Activated naive CD4-positive, alpha-beta T cell treated with anti-CD3 and anti-CD28 coated beads for 36 hours (primary cell): ENCODE measurements at regions not wholly inside any gene's neighbourhood (a gene's known extent, or its start where the extent isn't known, plus 50 kb on each side); places are given as distances from the start of the nearest gene placed in this dataset.
"Not testable (repeated sequence)": the region's sequence is repeated elsewhere in the genome, so short reads cannot be mapped to it uniquely, and the experiment has no call there.

Source experiments
- CTCF ChIA-PET: fragments of 350-600 bp; sonication (Branson Sonifier 250); formaldehyde crosslinking; loops from one replicate; lab custom pipeline; 2021; ENCODE audit warnings: antibody characterized with exemption; lab: Charles Lee
- DNase-seq: peaks from one replicate; pipeline ENCODE4 v3.0.0-alpha.2; 2020
- H3K27ac Mint-ChIP-seq: one replicate; pipeline ENCODE4 v1.8.0; 2021; ENCODE audit warnings: mild to moderate bottlenecking, mixed read lengths
- H3K27me3 Mint-ChIP-seq: one replicate; pipeline ENCODE4 v1.8.0; 2021; ENCODE audit warnings: low read depth, mixed read lengths
- H3K36me3 Mint-ChIP-seq: one replicate; pipeline ENCODE4 v1.8.0; 2021; ENCODE audit warnings: low read depth, mixed read lengths
- H3K4me1 Mint-ChIP-seq: one replicate; pipeline ENCODE4 v1.8.0; 2021; ENCODE audit warnings: low read depth, mixed read lengths
- H3K4me3 Mint-ChIP-seq: one replicate; pipeline ENCODE4 v1.8.0; 2021; ENCODE audit warnings: mild to moderate bottlenecking, moderate library complexity, mixed read lengths
- H3K9me3 Mint-ChIP-seq: one replicate; pipeline ENCODE4 v1.8.0; 2021; ENCODE audit warnings: mixed read lengths
- intact Hi-C: fragments of 100-400 bp; cut with micrococcal nuclease; formaldehyde crosslinking; loops from one replicate; pipeline ENCODE4 v1.15.1; 2023

DNA sequence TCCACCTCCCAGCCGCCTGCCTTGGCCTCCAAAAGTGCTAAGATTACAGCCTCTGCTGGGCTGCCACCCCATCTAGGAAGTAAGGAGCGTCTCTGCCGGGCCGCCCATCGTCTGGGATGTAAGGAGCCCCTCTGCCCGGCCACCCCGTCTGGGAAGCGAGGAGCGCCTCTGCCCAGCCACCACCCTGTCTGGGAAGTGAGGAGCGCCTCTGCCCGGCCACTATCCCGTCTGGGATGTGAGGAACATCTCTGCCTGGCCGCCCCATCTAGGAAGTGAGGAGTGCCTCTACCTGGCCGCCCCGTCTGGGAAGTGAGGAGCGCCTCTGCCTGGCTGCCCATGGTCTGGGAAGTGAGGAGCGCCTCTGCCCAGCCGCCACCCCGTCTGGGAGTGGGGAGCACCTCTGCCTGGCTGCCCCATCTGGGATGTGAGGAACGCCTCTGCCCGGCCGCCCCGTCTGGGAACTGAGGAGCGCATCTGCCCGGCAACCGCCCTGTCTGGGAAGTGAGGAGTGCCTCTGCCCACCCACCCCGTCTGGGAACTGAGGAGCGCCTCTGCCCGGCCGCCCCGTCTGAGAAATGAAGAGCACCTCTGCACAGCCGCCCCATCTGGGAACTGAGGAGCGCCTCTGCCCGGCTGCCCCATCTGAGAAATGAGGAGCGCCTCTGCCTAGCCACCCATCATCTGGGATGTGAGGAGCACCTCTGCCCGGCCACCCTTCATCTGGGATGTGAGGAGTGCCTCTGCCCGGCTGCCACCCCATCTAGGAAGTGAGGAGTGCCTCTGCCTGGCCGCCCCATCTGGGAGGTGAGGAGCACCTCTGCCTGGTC, 137.8 kb upstream of the PALMD start:
- H3K27ac Mint-ChIP-seq = no peak overlapping the region
- H3K36me3 Mint-ChIP-seq = no peaks in the 10 kb centered on the region
- intact Hi-C loops = no loop called here
- H3K9me3 Mint-ChIP-seq = peaks cover 3% of the 10 kb centered on the region
- no peak for DNase-seq
- H3K27me3 Mint-ChIP-seq = no peaks in the 10 kb centered on the region
- CTCF ChIA-PET = no interaction called here
- no peak overlapping the region for H3K4me3 Mint-ChIP-seq
- H3K4me1 Mint-ChIP-seq = no peaks in the 10 kb centered on the region

DNA sequence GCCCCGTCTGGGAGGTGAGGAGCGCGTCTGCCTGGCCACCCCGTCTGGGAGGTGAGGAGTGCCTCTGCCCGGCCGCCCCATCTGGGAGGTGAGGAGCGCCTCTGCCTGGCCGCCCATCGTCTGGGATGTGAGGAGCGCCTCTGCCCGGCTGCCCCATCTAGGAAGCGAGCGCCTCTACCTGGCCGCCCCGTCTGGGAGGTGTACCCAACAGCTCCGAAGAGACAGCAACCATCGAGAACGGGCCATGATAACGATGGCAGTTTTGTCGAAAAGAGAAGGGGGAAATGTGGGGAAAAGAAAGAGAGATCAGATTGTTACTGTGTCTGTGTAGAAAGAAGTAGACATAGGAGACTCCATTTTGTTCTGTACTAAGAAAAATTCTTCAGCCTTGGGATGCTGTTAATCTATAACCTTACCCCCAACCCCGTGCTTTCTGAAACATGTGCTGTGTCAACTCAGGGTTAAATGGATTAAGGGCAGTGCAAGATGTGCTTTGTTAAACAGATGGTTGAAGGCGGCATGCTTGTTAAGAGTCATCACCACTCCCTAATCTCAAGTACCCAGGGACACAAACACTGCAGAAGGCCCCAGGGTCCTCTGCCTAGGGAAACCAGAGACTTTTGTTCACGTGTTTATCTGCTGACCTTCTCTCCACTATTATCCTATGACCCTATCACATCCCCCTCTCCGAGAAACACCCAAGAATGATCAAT, 137.0 kb upstream of the PALMD start:
- H3K36me3 Mint-ChIP-seq, CTCF ChIA-PET, H3K9me3 Mint-ChIP-seq, DNase-seq, H3K4me1 Mint-ChIP-seq, H3K27ac Mint-ChIP-seq, H3K27me3 Mint-ChIP-seq, H3K4me3 Mint-ChIP-seq, intact Hi-C loops: not testable (repeated sequence)

DNA sequence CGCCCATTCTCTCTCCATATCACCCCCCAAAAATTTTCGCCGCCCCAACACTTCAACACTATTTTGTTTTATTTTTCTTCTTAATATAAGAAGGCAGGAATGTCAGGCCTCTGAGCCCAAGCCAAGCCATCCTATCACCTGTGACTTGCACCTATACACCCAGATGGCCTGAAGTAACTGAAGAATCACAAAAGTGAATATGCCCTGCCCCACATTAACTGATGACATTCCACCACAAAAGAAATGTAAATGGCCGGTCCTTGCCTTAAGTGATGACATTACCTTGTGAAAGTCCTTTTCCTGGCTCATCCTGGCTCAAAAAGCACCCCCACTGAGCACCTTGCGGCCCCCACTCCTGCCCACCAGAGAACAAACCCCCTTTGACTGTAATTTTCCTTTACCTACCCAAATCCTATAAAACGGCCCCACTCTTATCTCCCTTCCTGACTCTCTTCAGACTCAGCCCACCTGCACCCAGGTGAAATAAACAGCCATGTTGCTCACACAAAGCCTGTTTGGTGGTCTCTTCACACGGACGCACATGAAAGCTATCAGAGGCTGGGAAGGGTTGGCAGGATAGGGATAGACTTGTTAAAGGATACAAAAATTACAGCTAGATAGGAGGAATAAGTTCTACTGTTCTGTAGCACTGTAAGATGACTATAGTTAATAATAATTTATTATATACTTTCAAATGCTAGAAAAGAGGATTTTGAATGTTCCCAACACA, 130.9 kb upstream of the PALMD start:
- DNase-seq, H3K27me3 Mint-ChIP-seq, H3K4me3 Mint-ChIP-seq, H3K27ac Mint-ChIP-seq, intact Hi-C loops, H3K4me1 Mint-ChIP-seq, CTCF ChIA-PET, H3K36me3 Mint-ChIP-seq, H3K9me3 Mint-ChIP-seq: not testable (repeated sequence)

DNA sequence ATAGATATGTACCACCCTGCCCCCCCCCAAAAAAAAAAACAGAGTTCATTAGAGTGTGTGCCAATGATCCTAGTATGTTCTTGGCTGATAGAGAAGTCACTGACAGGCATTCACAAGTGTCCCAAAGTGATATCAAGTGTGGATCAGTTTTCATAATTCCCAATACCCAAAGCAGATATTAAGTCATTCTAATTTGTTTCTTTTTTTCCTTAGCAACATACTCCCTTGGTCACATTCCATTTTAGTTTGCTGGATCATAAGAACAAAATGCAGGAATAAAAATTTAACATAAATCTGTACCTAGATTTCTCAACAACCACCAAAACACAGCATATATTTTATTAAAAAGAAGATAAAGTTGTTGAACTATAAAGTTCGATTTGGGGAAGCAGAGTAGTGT, 129.8 kb upstream of the PALMD start:
- no peaks in the 10 kb centered on the region for H3K27me3 Mint-ChIP-seq
- no peaks in the 10 kb centered on the region for H3K4me1 Mint-ChIP-seq
- H3K36me3 Mint-ChIP-seq = no peaks in the 10 kb centered on the region
- DNase-seq = no peak
- CTCF ChIA-PET = no interaction called here
- intact Hi-C loops = no loop called here
- H3K27ac Mint-ChIP-seq = no peak overlapping the region
- H3K9me3 Mint-ChIP-seq = no peaks in the 10 kb centered on the region
- no peak overlapping the region for H3K4me3 Mint-ChIP-seq

DNA sequence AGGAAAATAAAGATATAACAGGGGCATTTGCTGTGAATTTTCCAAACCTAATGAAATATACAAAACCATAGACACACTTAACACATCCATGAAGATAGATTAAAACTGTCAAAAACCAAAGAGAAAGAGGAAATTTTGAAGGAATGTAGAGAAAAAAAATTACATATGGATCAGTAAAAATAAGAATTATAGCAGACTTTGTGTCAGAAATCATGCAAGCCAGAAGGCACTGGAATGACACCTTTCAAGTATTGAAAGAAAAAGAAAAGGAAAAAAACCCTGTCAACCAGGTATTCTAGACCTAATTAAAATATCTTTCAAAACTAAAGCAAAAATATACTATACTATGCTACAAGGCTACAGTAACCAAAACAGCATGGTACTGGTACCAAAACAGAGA, 125.8 kb upstream of the PALMD start:
- H3K27me3 Mint-ChIP-seq = peaks cover 3% of the 10 kb centered on the region
- intact Hi-C loops = no loop called here
- no peak for DNase-seq
- H3K4me3 Mint-ChIP-seq = no peak overlapping the region
- no peak overlapping the region for H3K27ac Mint-ChIP-seq
- CTCF ChIA-PET = no interaction called here
- no peaks in the 10 kb centered on the region for H3K4me1 Mint-ChIP-seq
- H3K36me3 Mint-ChIP-seq = no peaks in the 10 kb centered on the region
- H3K9me3 Mint-ChIP-seq = peaks cover 2% of the 10 kb centered on the region

DNA sequence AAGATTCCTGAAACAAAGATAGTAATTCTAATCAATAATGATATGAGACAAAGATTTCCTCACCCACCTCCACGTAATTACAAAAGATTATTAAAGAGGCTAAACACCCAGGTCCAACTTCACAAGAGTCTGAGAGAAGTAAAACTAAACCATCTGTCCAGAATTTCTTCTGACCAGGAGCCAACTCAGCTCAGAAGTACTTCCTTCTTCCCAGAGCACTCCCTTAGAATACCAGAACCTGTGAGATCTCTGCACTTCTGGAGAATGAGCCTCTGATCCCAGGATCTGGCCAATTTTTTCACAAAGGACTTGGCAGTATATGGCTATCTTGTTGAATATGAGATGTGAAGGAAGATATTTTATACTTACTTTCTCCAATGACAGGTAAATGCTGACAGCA, 120.6 kb upstream of the PALMD start:
- Mint-ChIP-seq H3K27me3 (peaks cover 7% of the 10 kb centered on the region), H3K36me3 (no peaks in the 10 kb centered on the region), H3K4me3 (no peak overlapping the region), H3K4me1 (no peaks in the 10 kb centered on the region), H3K27ac (no peak overlapping the region), H3K9me3 (peaks cover 2% of the 10 kb centered on the region)
- DNase-seq = no peak
- intact Hi-C loops = loop anchor here (5.0 kb wide), 1 partner anchor 343 kb away; no protein-coding TSS in a partner anchor
- CTCF ChIA-PET = interaction anchor here (0.8 kb wide), 1 partner anchor 160 kb away, joined by 4 read pairs; no protein-coding TSS in a partner anchor

DNA sequence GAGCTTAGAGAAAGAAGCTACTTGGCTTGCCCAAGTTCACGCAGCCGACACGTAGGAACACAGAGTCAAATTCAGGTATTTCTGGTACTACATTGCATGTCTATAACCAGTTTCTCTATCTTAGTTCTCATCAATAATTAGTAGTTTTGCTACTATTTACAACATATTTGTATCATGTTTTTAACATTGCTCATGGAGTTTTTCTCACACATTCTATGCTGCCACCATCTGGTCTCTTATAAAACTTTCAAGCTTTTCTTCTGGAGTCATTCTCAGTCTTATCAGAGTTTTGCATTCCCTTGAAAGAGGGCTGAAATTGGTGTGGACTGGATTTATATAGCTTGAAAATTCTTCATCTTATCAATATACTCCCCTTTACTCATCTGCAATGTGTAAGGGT, 118.8 kb upstream of the PALMD start:
- no peak for DNase-seq
- intact Hi-C loops = loop anchor here (5.0 kb wide), 1 partner anchor 345 kb away; no protein-coding TSS in a partner anchor
- H3K9me3 Mint-ChIP-seq = no peaks in the 10 kb centered on the region
- peaks cover 7% of the 10 kb centered on the region for H3K27me3 Mint-ChIP-seq
- H3K36me3 Mint-ChIP-seq = no peaks in the 10 kb centered on the region
- H3K27ac Mint-ChIP-seq = no peak overlapping the region
- CTCF ChIA-PET = no interaction called here
- no peak overlapping the region for H3K4me3 Mint-ChIP-seq
- no peaks in the 10 kb centered on the region for H3K4me1 Mint-ChIP-seq

DNA sequence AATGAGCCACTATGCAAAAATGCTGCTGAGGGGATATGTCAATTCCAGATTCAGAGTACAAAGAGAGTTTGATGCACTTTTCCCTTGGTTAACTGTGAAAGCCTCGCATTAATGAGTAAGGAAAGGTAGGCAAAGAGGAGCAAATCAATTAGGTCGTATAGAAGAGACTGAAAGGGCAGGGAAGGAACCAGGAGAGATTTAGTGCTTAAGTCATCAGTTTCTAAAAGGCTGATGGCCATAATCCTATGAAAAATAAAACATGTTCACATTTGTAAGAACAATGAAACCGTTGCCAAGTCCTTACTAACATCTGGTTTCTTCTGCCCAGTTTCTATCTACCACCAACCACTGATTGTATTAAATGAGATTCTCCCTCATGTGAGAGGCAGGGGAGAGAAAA, 118.4 kb upstream of the PALMD start:
- CTCF ChIA-PET = no interaction called here
- DNase-seq = no peak

DNA sequence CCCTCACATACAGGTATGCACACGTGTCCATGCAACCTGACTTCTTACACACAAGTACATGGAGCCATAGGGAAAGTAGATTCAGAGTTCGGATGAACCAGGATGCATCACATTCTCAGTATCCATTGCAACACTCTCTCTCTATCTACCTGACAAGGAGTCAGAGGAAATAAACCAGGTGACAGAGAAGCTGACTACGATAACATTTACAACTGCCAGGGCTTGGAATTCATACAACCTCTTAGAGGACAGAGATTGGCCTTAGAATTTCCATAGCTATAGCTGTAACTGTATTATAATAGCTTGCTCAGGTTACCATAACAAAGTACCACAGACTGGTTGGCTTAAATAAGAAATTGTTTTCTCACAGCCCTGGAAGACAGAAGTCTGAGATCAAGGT, 116.9 kb upstream of the PALMD start:
- CTCF ChIA-PET = no interaction called here
- intact Hi-C loops = loop anchor here (5.0 kb wide), 1 partner anchor 347 kb away; no protein-coding TSS in a partner anchor
- H3K4me1 Mint-ChIP-seq = no peaks in the 10 kb centered on the region
- H3K9me3 Mint-ChIP-seq = no peaks in the 10 kb centered on the region
- no peak for DNase-seq
- H3K36me3 Mint-ChIP-seq = no peaks in the 10 kb centered on the region
- H3K27me3 Mint-ChIP-seq = peaks cover 10% of the 10 kb centered on the region
- no peak overlapping the region for H3K27ac Mint-ChIP-seq
- no peak overlapping the region for H3K4me3 Mint-ChIP-seq

More for the DNA sequence above, 118.4 kb upstream of the PALMD start:
- H3K4me1 Mint-ChIP-seq = no peaks in the 10 kb centered on the region
- no peak overlapping the region for H3K27ac Mint-ChIP-seq
- intact Hi-C loops = loop anchor here (5.0 kb wide), 1 partner anchor 345 kb away; no protein-coding TSS in a partner anchor
- peaks cover 7% of the 10 kb centered on the region for H3K27me3 Mint-ChIP-seq
- no peaks in the 10 kb centered on the region for H3K9me3 Mint-ChIP-seq
- H3K36me3 Mint-ChIP-seq = no peaks in the 10 kb centered on the region
- H3K4me3 Mint-ChIP-seq = no peak overlapping the region

DNA sequence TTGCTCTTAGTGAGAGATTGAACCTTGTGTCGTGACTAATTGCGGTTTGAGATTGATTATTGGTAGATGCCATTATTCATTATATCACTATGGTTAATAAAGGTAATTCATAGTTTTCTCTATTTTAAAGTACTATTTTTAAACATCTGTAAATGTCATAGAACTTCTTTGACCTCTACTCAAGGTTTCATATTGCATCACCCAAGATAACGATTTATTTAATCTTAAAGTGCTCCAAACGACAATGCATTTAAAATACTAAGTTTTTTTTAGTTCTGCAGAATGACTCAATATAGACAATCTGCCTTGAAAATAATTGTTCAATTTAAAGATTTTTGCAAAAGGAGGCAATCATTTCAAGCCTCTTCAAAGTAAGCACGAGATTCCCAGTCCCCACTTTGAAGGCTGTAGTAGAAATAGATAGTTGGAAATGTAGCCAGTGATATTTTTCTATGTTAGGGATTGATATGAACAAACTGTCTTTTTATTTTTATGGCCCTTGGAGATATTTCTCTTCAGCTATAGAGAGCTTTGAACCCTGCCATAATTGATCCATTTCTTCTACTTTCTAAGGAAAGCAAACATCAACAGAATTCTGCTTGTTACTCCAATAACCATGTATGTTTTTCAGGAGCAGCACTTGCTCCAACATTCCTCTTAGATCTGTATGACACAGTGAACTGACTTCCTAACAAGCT, 114.2 kb upstream of the PALMD start:
- H3K4me1 Mint-ChIP-seq = no peaks in the 10 kb centered on the region
- CTCF ChIA-PET = no interaction called here
- no peak overlapping the region for H3K27ac Mint-ChIP-seq
- DNase-seq = no peak
- H3K4me3 Mint-ChIP-seq = no peak overlapping the region
- intact Hi-C loops = no loop called here
- no peaks in the 10 kb centered on the region for H3K9me3 Mint-ChIP-seq
- H3K27me3 Mint-ChIP-seq = peaks cover 5% of the 10 kb centered on the region
- no peaks in the 10 kb centered on the region for H3K36me3 Mint-ChIP-seq

DNA sequence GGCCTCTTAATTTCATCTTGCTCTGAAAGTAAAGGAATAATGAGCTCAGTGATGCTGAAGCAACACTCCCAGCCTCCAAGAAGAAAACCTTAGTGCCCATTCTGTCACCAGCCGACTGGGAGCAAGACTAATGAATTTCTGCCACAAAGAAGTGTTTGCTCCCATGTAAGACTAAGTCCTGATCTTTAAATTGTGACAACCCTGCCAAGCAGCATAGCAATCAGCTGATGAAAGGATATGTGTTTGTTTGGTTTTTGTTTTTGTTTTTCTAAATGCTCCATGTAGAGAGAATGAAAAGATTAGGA, 113.7 kb upstream of the PALMD start:
- intact Hi-C loops = no loop called here
- H3K36me3 Mint-ChIP-seq = no peaks in the 10 kb centered on the region

More for the DNA sequence above, 113.7 kb upstream of the PALMD start:
- Mint-ChIP-seq H3K27me3 (peaks cover 5% of the 10 kb centered on the region), H3K27ac (no peak overlapping the region), H3K9me3 (no peaks in the 10 kb centered on the region), H3K4me1 (no peaks in the 10 kb centered on the region), H3K4me3 (no peak overlapping the region)
- CTCF ChIA-PET = no interaction called here
- DNase-seq = no peak
